ENCODE measurements at regions not wholly inside any gene's neighbourhood (a gene's known extent, or its start where the extent isn't known, plus 50 kb on each side); places are given as distances from the start of the nearest gene placed in this dataset.
A peak's percentile ranks its signal among the peaks of the same experiment; 100 is the strongest.

GRCh38 chr3:66609660-66610561 lies 109.1 kb upstream of the LRIG1 start:
- Histone ChIP-seq H3K36me3 (no peaks in the 10 kb centered on the region), H3K4me3 (no peak overlapping the region), H3K4me1 (no peaks in the 10 kb centered on the region), H3K27ac (no peak overlapping the region), H3K27me3 (no peaks in the 10 kb centered on the region), H3K9me3 (no peaks in the 10 kb centered on the region)
- ATAC-seq (ENCODE audit: low FRiP score in 2 of 2) = no peak
- TF ChIP-seq CTCF (IDR thresholded peaks at IDR 0.05) = no peak
- no peak for TF ChIP-seq POLR2A (IDR thresholded peaks at IDR 0.05)
- no peak for TF ChIP-seq EP300 (IDR thresholded peaks at IDR 0.05)
- TF ChIP-seq POLR2AphosphoS5 (IDR thresholded peaks at IDR 0.05) = no peak
- no peak for DNase-seq
- 75 to 81% methylated on average over 8 of the region's 8 CpGs for WGBS, 2 donors

GRCh38 chr3:66610562-66610909 lies 109.7 kb upstream of the LRIG1 start:
- H3K4me1 ChIP-seq = no peaks in the 10 kb centered on the region
- WGBS, 2 donors = 94 to 100% methylated on average over 5 of the region's 5 CpGs
- H3K27me3 ChIP-seq = no peaks in the 10 kb centered on the region
- DNase-seq (no peak), ATAC-seq (ENCODE audit: low FRiP score in 2 of 2) (no peak)
- no peaks in the 10 kb centered on the region for H3K9me3 ChIP-seq
- H3K4me3 ChIP-seq = no peak overlapping the region
- H3K27ac ChIP-seq = no peak overlapping the region
- no peaks in the 10 kb centered on the region for H3K36me3 ChIP-seq
- TF ChIP-seq EP300 (IDR thresholded peaks at IDR 0.05) (no peak), CTCF (IDR thresholded peaks at IDR 0.05) (no peak), POLR2A (IDR thresholded peaks at IDR 0.05) (no peak), POLR2AphosphoS5 (IDR thresholded peaks at IDR 0.05) (no peak)

GRCh38 chr3:66615643-66616301 lies 115.0 kb upstream of the LRIG1 start:
- TF ChIP-seq POLR2AphosphoS5 (IDR thresholded peaks at IDR 0.05) (no peak), CTCF (IDR thresholded peaks at IDR 0.05) (no peak), EP300 (IDR thresholded peaks at IDR 0.05) (no peak), POLR2A (IDR thresholded peaks at IDR 0.05) (no peak)
- Histone ChIP-seq H3K27me3 (no peaks in the 10 kb centered on the region), H3K4me1 (no peaks in the 10 kb centered on the region), H3K4me3 (no peak overlapping the region), H3K9me3 (no peaks in the 10 kb centered on the region), H3K27ac (peak overlapping the region in 2 of 4 donors; percentile 18 to 49), H3K36me3 (no peaks in the 10 kb centered on the region)
- DNase-seq (peak in 1 of 2 donors; percentile 53), ATAC-seq (ENCODE audit: low FRiP score in 2 of 2) (peak in 1 of 2 donors; percentile 58)
- WGBS, 2 donors = 65 to 73% methylated on average over 5 of the region's 5 CpGs

- WGBS, 2 donors = 66 to 81% methylated on average over 2 of the region's 2 CpGs
- no peaks in the 10 kb centered on the region for H3K9me3 ChIP-seq
- no peaks in the 10 kb centered on the region for H3K36me3 ChIP-seq
- TF ChIP-seq POLR2A (IDR thresholded peaks at IDR 0.05) = no peak
- TF ChIP-seq EP300 (IDR thresholded peaks at IDR 0.05) = no peak
- no peak for TF ChIP-seq POLR2AphosphoS5 (IDR thresholded peaks at IDR 0.05)
- no peak for TF ChIP-seq CTCF (IDR thresholded peaks at IDR 0.05)
- H3K27me3 ChIP-seq = no peaks in the 10 kb centered on the region
- H3K4me3 ChIP-seq = no peak overlapping the region
- no peak overlapping the region for H3K27ac ChIP-seq
- DNase-seq (no peak), ATAC-seq (ENCODE audit: low FRiP score in 2 of 2) (no peak)
- H3K4me1 ChIP-seq = no peaks in the 10 kb centered on the region
Measured at GRCh38 chr3:66617351-66617750, 116.5 kb upstream of the LRIG1 start.
